ENCODE measurements at regions not wholly inside any gene's neighbourhood (a gene's known extent, or its start where the extent isn't known, plus 50 kb on each side); places are given as distances from the start of the nearest gene placed in this dataset.

GRCh38 chr2:180657054-180657453 is 323.4 kb upstream of the UBE2E3 start:
- no peaks in the 10 kb centered on the region for H3K27me3 ChIP-seq
- intact Hi-C loops (cut with DNase I), result no loop called here
- no peak overlapping the region for H3K4me3 ChIP-seq
- DNase-seq, result no peak
- H3K36me3 ChIP-seq, result no peaks in the 10 kb centered on the region
- H3K4me1 ChIP-seq, result no peaks in the 10 kb centered on the region
- TF ChIP-seq, protein P1, sequence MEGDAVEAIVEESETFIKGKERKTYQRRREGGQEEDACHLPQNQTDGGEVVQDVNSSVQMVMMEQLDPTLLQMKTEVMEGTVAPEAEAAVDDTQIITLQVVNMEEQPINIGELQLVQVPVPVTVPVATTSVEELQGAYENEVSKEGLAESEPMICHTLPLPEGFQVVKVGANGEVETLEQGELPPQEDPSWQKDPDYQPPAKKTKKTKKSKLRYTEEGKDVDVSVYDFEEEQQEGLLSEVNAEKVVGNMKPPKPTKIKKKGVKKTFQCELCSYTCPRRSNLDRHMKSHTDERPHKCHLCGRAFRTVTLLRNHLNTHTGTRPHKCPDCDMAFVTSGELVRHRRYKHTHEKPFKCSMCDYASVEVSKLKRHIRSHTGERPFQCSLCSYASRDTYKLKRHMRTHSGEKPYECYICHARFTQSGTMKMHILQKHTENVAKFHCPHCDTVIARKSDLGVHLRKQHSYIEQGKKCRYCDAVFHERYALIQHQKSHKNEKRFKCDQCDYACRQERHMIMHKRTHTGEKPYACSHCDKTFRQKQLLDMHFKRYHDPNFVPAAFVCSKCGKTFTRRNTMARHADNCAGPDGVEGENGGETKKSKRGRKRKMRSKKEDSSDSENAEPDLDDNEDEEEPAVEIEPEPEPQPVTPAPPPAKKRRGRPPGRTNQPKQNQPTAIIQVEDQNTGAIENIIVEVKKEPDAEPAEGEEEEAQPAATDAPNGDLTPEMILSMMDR (IDR thresholded peaks at IDR 0.05), result no peak
- no peak for TF ChIP-seq POLR2A (IDR thresholded peaks at IDR 0.05)
- H3K27ac ChIP-seq, result no peak overlapping the region
- WGBS, 2 donors, result 79 to 92% methylated on average over 1 of the region's 1 CpG
- H3K9me3 ChIP-seq, result no peaks in the 10 kb centered on the region

- H3K9me3 ChIP-seq, result no peaks in the 10 kb centered on the region
- intact Hi-C loops (cut with DNase I), result no loop called here
- no peak overlapping the region for H3K27ac ChIP-seq
- H3K36me3 ChIP-seq, result no peaks in the 10 kb centered on the region
- no peak for DNase-seq
- H3K27me3 ChIP-seq, result no peaks in the 10 kb centered on the region
- WGBS, 2 donors, result 62% methylated on average over 1 of the region's 1 CpG; no CpG with 5 or more reads in 1 of the 2 donors
- no peak overlapping the region for H3K4me3 ChIP-seq
- TF ChIP-seq POLR2A (IDR thresholded peaks at IDR 0.05), result no peak
- TF ChIP-seq, protein P1 (IDR thresholded peaks at IDR 0.05), result no peak
- no peaks in the 10 kb centered on the region for H3K4me1 ChIP-seq
Observed at GRCh38 chr2:180656455-180656847, 324.0 kb upstream of the UBE2E3 start.

GRCh38 chr2:180655842-180656454 is 324.5 kb upstream of the UBE2E3 start:
- Histone ChIP-seq H3K9me3 (no peaks in the 10 kb centered on the region), H3K4me3 (no peak overlapping the region), H3K4me1 (no peaks in the 10 kb centered on the region), H3K36me3 (no peaks in the 10 kb centered on the region), H3K27ac (no peak overlapping the region), H3K27me3 (no peaks in the 10 kb centered on the region)
- 63 to 100% methylated on average over 1 of the region's 1 CpG for WGBS, 2 donors
- intact Hi-C loops (cut with DNase I), result no loop called here
- TF ChIP-seq, protein P1 (IDR thresholded peaks at IDR 0.05), result peak in 3 of 6 experiments; percentile 4 to 32 (median 17)
- TF ChIP-seq POLR2A (IDR thresholded peaks at IDR 0.05), result no peak
- no peak for DNase-seq

GRCh38 chr2:180655393-180655792 is 325.0 kb upstream of the UBE2E3 start:
- no peak for DNase-seq
- 70 to 79% methylated on average over 2 of the region's 2 CpGs for WGBS, 2 donors
- no peak overlapping the region for H3K4me3 ChIP-seq
- no peaks in the 10 kb centered on the region for H3K27me3 ChIP-seq
- no peaks in the 10 kb centered on the region for H3K36me3 ChIP-seq
- no peak overlapping the region for H3K27ac ChIP-seq
- H3K9me3 ChIP-seq, result no peaks in the 10 kb centered on the region
- intact Hi-C loops (cut with DNase I), result no loop called here
- no peak for TF ChIP-seq POLR2A (IDR thresholded peaks at IDR 0.05)
- TF ChIP-seq, protein P1 (IDR thresholded peaks at IDR 0.05), result no peak
- no peaks in the 10 kb centered on the region for H3K4me1 ChIP-seq

DNA sequence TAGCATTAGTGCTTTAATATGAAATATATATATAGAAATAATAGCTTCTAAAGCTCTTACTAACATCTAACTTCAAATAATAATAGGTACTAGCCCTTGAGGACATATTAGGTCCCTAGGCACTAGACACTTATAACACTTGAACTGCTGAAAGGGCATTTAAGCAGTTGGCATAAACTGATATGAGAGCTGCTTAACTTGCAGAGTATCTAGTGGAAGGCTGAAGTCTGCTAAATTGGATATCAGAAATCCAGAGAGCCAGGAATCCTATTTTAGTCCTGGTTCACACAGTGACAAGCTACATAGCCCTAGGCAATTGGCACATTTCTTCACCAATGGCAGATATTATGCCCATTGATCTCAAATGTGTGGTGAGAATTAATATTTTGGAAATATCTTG is 326.9 kb upstream of the UBE2E3 start:
- no peaks in the 10 kb centered on the region for H3K36me3 ChIP-seq
- no peaks in the 10 kb centered on the region for H3K9me3 ChIP-seq
- intact Hi-C loops (cut with DNase I), result no loop called here
- no peak overlapping the region for H3K27ac ChIP-seq
- no peak for DNase-seq
- H3K27me3 ChIP-seq, result no peaks in the 10 kb centered on the region
- H3K4me3 ChIP-seq, result no peak overlapping the region
- TF ChIP-seq, protein P1 (IDR thresholded peaks at IDR 0.05), result no peak
- TF ChIP-seq POLR2A (IDR thresholded peaks at IDR 0.05), result no peak
- no peaks in the 10 kb centered on the region for H3K4me1 ChIP-seq
